Testis (tissue), 2 donors: ENCODE measurements at regions not wholly inside any gene's neighbourhood (a gene's known extent, or its start where the extent isn't known, plus 50 kb on each side); places are given as distances from the start of the nearest gene placed in this dataset.

ENCODE experiments used
- CTCF ChIP-seq, 3 experiments: fragments of 450-650 bp in 2 of 3; fragments of 200-600 bp in 1 of 3; sonication (generic) in 1 of 3; IDR thresholded peaks; one replicate each; pipeline ENCODE4 v1.5.1; 2016 to 2019; ENCODE audit warnings: antibody characterized with exemption in 3 of 3, mild to moderate bottlenecking in 2 of 3, moderate library complexity in 1 of 3
- POLR2A ChIP-seq: fragments of 450-650 bp; IDR thresholded peaks from one replicate; pipeline ENCODE4 v1.6.1; 2017; ENCODE audit warnings: antibody characterized with exemption, mild to moderate bottlenecking, moderate library complexity

- TF ChIP-seq CTCF (IDR thresholded peaks at IDR 0.05) (no peak), POLR2A (no peak)
These were observed 59.8 kb upstream of the MED4 start for GRCh38 chr13:48154671-48155070.
